ENCODE measurements at regions not wholly inside any gene's neighbourhood (a gene's known extent, or its start where the extent isn't known, plus 50 kb on each side); places are given as distances from the start of the nearest gene placed in this dataset.

GRCh38 chr5:5967944-5968343 is 410.4 kb downstream of the MED10 start:
- intact Hi-C loops (cut with micrococcal nuclease) = no loop called here
- DNase-seq = no peak
- H3K27ac Mint-ChIP-seq = no peak overlapping the region
- peaks cover 4% of the 10 kb centered on the region for H3K27me3 Mint-ChIP-seq (ENCODE audit: low read depth)
- H3K36me3 Mint-ChIP-seq (ENCODE audit: low read depth) = no peaks in the 10 kb centered on the region
- no peaks in the 10 kb centered on the region for H3K4me1 Mint-ChIP-seq (ENCODE audit: low read depth)
- no peak overlapping the region for H3K4me3 Mint-ChIP-seq
- CTCF ChIA-PET = no interaction called here
- peaks cover 8% of the 10 kb centered on the region for H3K9me3 Mint-ChIP-seq

- peaks cover 8% of the 10 kb centered on the region for H3K9me3 Mint-ChIP-seq
- no peaks in the 10 kb centered on the region for H3K36me3 Mint-ChIP-seq (ENCODE audit: low read depth)
- CTCF ChIA-PET = no interaction called here
- peaks cover 4% of the 10 kb centered on the region for H3K27me3 Mint-ChIP-seq (ENCODE audit: low read depth)
- DNase-seq = no peak
- H3K4me1 Mint-ChIP-seq (ENCODE audit: low read depth) = no peaks in the 10 kb centered on the region
- no peak overlapping the region for H3K4me3 Mint-ChIP-seq
- intact Hi-C loops (cut with micrococcal nuclease) = no loop called here
- no peak overlapping the region for H3K27ac Mint-ChIP-seq
These were observed 411.0 kb downstream of the MED10 start for GRCh38 chr5:5967373-5967772.

- Mint-ChIP-seq H3K27ac (no peak overlapping the region), H3K4me3 (no peak overlapping the region), H3K27me3 (ENCODE audit: low read depth) (peaks cover 2% of the 10 kb centered on the region)
These were observed 413.2 kb downstream of the MED10 start for GRCh38 chr5:5965132-5965531.

GRCh38 chr5:5964347-5964746 is 414.0 kb downstream of the MED10 start:
- H3K27me3 Mint-ChIP-seq (ENCODE audit: low read depth) = peaks cover 2% of the 10 kb centered on the region
- CTCF ChIA-PET = no interaction called here
- peaks cover 8% of the 10 kb centered on the region for H3K9me3 Mint-ChIP-seq
- no peak overlapping the region for H3K27ac Mint-ChIP-seq
- no peaks in the 10 kb centered on the region for H3K4me1 Mint-ChIP-seq (ENCODE audit: low read depth)
- DNase-seq = no peak
- H3K36me3 Mint-ChIP-seq (ENCODE audit: low read depth) = no peaks in the 10 kb centered on the region
- H3K4me3 Mint-ChIP-seq = no peak overlapping the region
- intact Hi-C loops (cut with micrococcal nuclease) = no loop called here

More at GRCh38 chr5:5965132-5965531, 413.2 kb downstream of the MED10 start:
- H3K36me3 Mint-ChIP-seq (ENCODE audit: low read depth) = no peaks in the 10 kb centered on the region
- CTCF ChIA-PET = interaction anchor here (1.0 kb wide), 1 partner anchor 9 kb away, joined by 3 read pairs; no protein-coding TSS in a partner anchor
- intact Hi-C loops (cut with micrococcal nuclease) = no loop called here
- H3K4me1 Mint-ChIP-seq (ENCODE audit: low read depth) = no peaks in the 10 kb centered on the region
- no peak for DNase-seq
- peaks cover 8% of the 10 kb centered on the region for H3K9me3 Mint-ChIP-seq

- intact Hi-C loops (cut with micrococcal nuclease) = no loop called here
- no peaks in the 10 kb centered on the region for H3K36me3 Mint-ChIP-seq (ENCODE audit: low read depth)
- DNase-seq = no peak
- no peaks in the 10 kb centered on the region for H3K4me1 Mint-ChIP-seq (ENCODE audit: low read depth)
- H3K4me3 Mint-ChIP-seq = no peak overlapping the region
- peaks cover 3% of the 10 kb centered on the region for H3K9me3 Mint-ChIP-seq
- H3K27me3 Mint-ChIP-seq (ENCODE audit: low read depth) = peaks cover 12% of the 10 kb centered on the region
- H3K27ac Mint-ChIP-seq = no peak overlapping the region
- CTCF ChIA-PET = no interaction called here
These were observed 420.6 kb downstream of the MED10 start for GRCh38 chr5:5957737-5958136.

- H3K4me3 Mint-ChIP-seq = no peak overlapping the region
- no peaks in the 10 kb centered on the region for H3K36me3 Mint-ChIP-seq (ENCODE audit: low read depth)
- H3K4me1 Mint-ChIP-seq (ENCODE audit: low read depth) = no peaks in the 10 kb centered on the region
- H3K27ac Mint-ChIP-seq = no peak overlapping the region
- peaks cover 17% of the 10 kb centered on the region for H3K27me3 Mint-ChIP-seq (ENCODE audit: low read depth)
- CTCF ChIA-PET = no interaction called here
- no peak for DNase-seq
- intact Hi-C loops (cut with micrococcal nuclease) = no loop called here
- peaks cover 3% of the 10 kb centered on the region for H3K9me3 Mint-ChIP-seq
These were observed 424.1 kb downstream of the MED10 start for GRCh38 chr5:5954275-5954598.

GRCh38 chr5:5953584-5954274 is 424.6 kb downstream of the MED10 start:
- Mint-ChIP-seq H3K9me3 (peaks cover 3% of the 10 kb centered on the region), H3K36me3 (ENCODE audit: low read depth) (no peaks in the 10 kb centered on the region), H3K27ac (no peak overlapping the region), H3K27me3 (ENCODE audit: low read depth) (peaks cover 17% of the 10 kb centered on the region), H3K4me3 (no peak overlapping the region), H3K4me1 (ENCODE audit: low read depth) (no peaks in the 10 kb centered on the region)
- CTCF ChIA-PET = no interaction called here
- DNase-seq = no peak
- intact Hi-C loops (cut with micrococcal nuclease) = no loop called here

- no peak overlapping the region for H3K4me3 Mint-ChIP-seq
- no peak overlapping the region for H3K27ac Mint-ChIP-seq
- no peaks in the 10 kb centered on the region for H3K36me3 Mint-ChIP-seq (ENCODE audit: low read depth)
- CTCF ChIA-PET = no interaction called here
- H3K4me1 Mint-ChIP-seq (ENCODE audit: low read depth) = no peaks in the 10 kb centered on the region
- intact Hi-C loops (cut with micrococcal nuclease) = no loop called here
- H3K27me3 Mint-ChIP-seq (ENCODE audit: low read depth) = peaks cover 13% of the 10 kb centered on the region
- DNase-seq = no peak
- H3K9me3 Mint-ChIP-seq = peaks cover 8% of the 10 kb centered on the region
These were observed 426.4 kb downstream of the MED10 start for GRCh38 chr5:5951953-5952352.

- no peaks in the 10 kb centered on the region for H3K36me3 Mint-ChIP-seq (ENCODE audit: low read depth)
- no peaks in the 10 kb centered on the region for H3K4me1 Mint-ChIP-seq (ENCODE audit: low read depth)
- H3K4me3 Mint-ChIP-seq = no peak overlapping the region
- DNase-seq = no peak
- peaks cover 12% of the 10 kb centered on the region for H3K27me3 Mint-ChIP-seq (ENCODE audit: low read depth)
- intact Hi-C loops (cut with micrococcal nuclease) = no loop called here
- CTCF ChIA-PET = no interaction called here
- peaks cover 8% of the 10 kb centered on the region for H3K9me3 Mint-ChIP-seq
- no peak overlapping the region for H3K27ac Mint-ChIP-seq
These were observed 427.7 kb downstream of the MED10 start for GRCh38 chr5:5950658-5951057.

- H3K4me1 Mint-ChIP-seq (ENCODE audit: low read depth) = no peaks in the 10 kb centered on the region
- intact Hi-C loops (cut with micrococcal nuclease) = no loop called here
- H3K4me3 Mint-ChIP-seq = no peak overlapping the region
- H3K27me3 Mint-ChIP-seq (ENCODE audit: low read depth) = peaks cover 4% of the 10 kb centered on the region
- H3K36me3 Mint-ChIP-seq (ENCODE audit: low read depth) = no peaks in the 10 kb centered on the region
- no peaks in the 10 kb centered on the region for H3K9me3 Mint-ChIP-seq
- DNase-seq = no peak
- CTCF ChIA-PET = interaction anchor here (0.6 kb wide), 1 partner anchor 494 kb away, joined by 3 read pairs; no protein-coding TSS in a partner anchor
- no peak overlapping the region for H3K27ac Mint-ChIP-seq
These were observed 436.9 kb downstream of the MED10 start for GRCh38 chr5:5941486-5941885.

GRCh38 chr5:5939759-5940370 is 438.5 kb downstream of the MED10 start:
- Mint-ChIP-seq H3K36me3 (ENCODE audit: low read depth) (no peaks in the 10 kb centered on the region), H3K4me3 (no peak overlapping the region), H3K4me1 (ENCODE audit: low read depth) (no peaks in the 10 kb centered on the region), H3K9me3 (no peaks in the 10 kb centered on the region), H3K27ac (no peak overlapping the region), H3K27me3 (ENCODE audit: low read depth) (peaks cover 4% of the 10 kb centered on the region)
- CTCF ChIA-PET = no interaction called here
- intact Hi-C loops (cut with micrococcal nuclease) = no loop called here
- no peak for DNase-seq

GRCh38 chr5:5933651-5934050 is 444.7 kb downstream of the MED10 start:
- Mint-ChIP-seq H3K27ac (no peak overlapping the region), H3K4me3 (no peak overlapping the region), H3K27me3 (ENCODE audit: low read depth) (peaks cover 4% of the 10 kb centered on the region), H3K4me1 (ENCODE audit: low read depth) (no peaks in the 10 kb centered on the region), H3K9me3 (no peaks in the 10 kb centered on the region), H3K36me3 (ENCODE audit: low read depth) (no peaks in the 10 kb centered on the region)
- CTCF ChIA-PET = no interaction called here
- intact Hi-C loops (cut with micrococcal nuclease) = no loop called here
- DNase-seq = no peak

- Mint-ChIP-seq H3K36me3 (ENCODE audit: low read depth) (no peaks in the 10 kb centered on the region), H3K9me3 (no peaks in the 10 kb centered on the region), H3K27me3 (ENCODE audit: low read depth) (peaks cover 4% of the 10 kb centered on the region), H3K4me1 (ENCODE audit: low read depth) (no peaks in the 10 kb centered on the region), H3K27ac (no peak overlapping the region), H3K4me3 (no peak overlapping the region)
- intact Hi-C loops (cut with micrococcal nuclease) = no loop called here
- CTCF ChIA-PET = no interaction called here
- no peak for DNase-seq
These were observed 445.5 kb downstream of the MED10 start for GRCh38 chr5:5932824-5933223.
